ENCODE measurements at regions not wholly inside any gene's neighbourhood (a gene's known extent, or its start where the extent isn't known, plus 50 kb on each side); places are given as distances from the start of the nearest gene placed in this dataset.

DNA sequence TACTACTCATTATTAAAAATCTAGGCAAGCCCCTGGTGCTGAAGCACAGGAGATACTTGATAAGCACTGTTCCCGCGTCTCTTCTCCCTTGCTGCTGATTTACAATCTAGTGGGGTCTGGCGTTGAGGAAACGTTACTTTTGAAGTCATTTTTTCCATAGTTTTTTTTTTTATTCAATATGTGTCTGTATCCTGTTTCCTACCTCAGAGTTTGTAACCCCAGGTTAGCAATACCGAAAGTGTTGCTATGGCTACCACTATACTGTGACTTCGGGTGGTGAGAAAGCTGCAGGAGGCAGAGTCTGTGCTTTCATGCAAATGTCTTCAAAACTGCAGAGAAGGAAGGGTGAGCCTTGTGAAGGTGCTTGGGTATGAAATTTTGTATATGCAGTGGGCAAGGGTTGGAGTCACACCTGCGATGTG, 458.8 kb upstream of the GHITM start:
- Histone ChIP-seq H3K9ac (no peak overlapping the region), H3K36me3 (ENCODE audit: control insufficient read depth, insufficient read depth, low read length) (no peaks in the 10 kb centered on the region), H3K4me3 (ENCODE audit: low read depth, low read length) (no peak overlapping the region), H3K27ac (no peak overlapping the region), H3K4me1 (no peaks in the 10 kb centered on the region), H3K4me2 (ENCODE audit: low read length) (no peak overlapping the region), H3K79me2 (no peaks in the 10 kb centered on the region), H2AFZ (no peak overlapping the region), H3K9me3 (ENCODE audit: control insufficient read depth, low read length) (no peaks in the 10 kb centered on the region), H3K27me3 (ENCODE audit: control insufficient read depth, insufficient read depth, low read length) (no peaks in the 10 kb centered on the region)
- TF ChIP-seq, protein P1, sequence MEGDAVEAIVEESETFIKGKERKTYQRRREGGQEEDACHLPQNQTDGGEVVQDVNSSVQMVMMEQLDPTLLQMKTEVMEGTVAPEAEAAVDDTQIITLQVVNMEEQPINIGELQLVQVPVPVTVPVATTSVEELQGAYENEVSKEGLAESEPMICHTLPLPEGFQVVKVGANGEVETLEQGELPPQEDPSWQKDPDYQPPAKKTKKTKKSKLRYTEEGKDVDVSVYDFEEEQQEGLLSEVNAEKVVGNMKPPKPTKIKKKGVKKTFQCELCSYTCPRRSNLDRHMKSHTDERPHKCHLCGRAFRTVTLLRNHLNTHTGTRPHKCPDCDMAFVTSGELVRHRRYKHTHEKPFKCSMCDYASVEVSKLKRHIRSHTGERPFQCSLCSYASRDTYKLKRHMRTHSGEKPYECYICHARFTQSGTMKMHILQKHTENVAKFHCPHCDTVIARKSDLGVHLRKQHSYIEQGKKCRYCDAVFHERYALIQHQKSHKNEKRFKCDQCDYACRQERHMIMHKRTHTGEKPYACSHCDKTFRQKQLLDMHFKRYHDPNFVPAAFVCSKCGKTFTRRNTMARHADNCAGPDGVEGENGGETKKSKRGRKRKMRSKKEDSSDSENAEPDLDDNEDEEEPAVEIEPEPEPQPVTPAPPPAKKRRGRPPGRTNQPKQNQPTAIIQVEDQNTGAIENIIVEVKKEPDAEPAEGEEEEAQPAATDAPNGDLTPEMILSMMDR (IDR thresholded peaks at IDR 0.05) = no peak

DNA sequence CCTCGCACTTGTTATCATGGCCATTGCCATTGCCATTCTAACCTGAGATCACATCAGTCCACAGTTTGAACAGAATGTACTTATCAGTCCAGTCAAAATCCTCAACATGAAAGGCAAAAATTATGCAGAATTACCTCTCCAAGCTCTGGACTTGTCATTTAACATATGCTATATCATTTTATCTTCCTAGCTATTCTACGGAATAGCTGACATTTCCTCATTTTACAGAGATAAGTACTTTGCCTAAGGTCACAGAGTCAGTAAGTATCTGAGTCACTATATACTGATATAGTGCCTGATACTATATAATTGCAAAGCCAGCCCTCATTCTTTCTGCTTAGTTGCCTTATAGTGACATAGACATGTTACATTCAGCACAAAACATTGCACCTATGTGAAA, 456.9 kb upstream of the GHITM start:
- H3K4me3 ChIP-seq (ENCODE audit: low read depth, low read length) = no peak overlapping the region
- no peaks in the 10 kb centered on the region for H3K27me3 ChIP-seq (ENCODE audit: control insufficient read depth, insufficient read depth, low read length)
- H3K4me2 ChIP-seq (ENCODE audit: low read length) = no peak overlapping the region
- TF ChIP-seq, protein P1 (IDR thresholded peaks at IDR 0.05) = no peak
- H3K36me3 ChIP-seq (ENCODE audit: control insufficient read depth, insufficient read depth, low read length) = no peaks in the 10 kb centered on the region
- no peaks in the 10 kb centered on the region for H3K9me3 ChIP-seq (ENCODE audit: control insufficient read depth, low read length)
- H3K4me1 ChIP-seq = no peaks in the 10 kb centered on the region
- H3K27ac ChIP-seq = no peak overlapping the region
- no peaks in the 10 kb centered on the region for H3K79me2 ChIP-seq
- H2AFZ ChIP-seq = no peak overlapping the region
- H3K9ac ChIP-seq = no peak overlapping the region

DNA sequence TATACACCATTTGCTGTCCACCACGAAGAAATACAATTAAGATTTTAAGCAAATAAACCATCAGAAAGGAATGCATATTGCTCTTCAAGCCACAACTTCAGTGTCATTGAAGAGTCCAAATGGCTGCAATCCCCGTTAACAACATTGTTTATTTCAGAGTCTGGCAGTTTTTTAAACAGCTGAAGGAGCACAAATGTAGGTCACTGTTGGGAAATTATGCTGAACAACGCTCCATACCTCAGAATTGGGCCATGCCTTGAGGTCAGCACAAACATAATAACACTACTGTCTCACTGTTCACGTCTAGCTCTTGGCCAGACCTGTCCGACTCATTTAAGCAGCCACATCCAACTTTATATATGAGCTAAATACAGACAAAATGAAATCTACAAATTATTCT, 453.9 kb upstream of the GHITM start:
- Histone ChIP-seq H3K36me3 (ENCODE audit: control insufficient read depth, insufficient read depth, low read length) (no peaks in the 10 kb centered on the region), H3K9me3 (ENCODE audit: control insufficient read depth, low read length) (no peaks in the 10 kb centered on the region), H3K27me3 (ENCODE audit: control insufficient read depth, insufficient read depth, low read length) (no peaks in the 10 kb centered on the region), H3K27ac (no peak overlapping the region), H3K79me2 (no peaks in the 10 kb centered on the region), H3K4me3 (ENCODE audit: low read depth, low read length) (no peak overlapping the region), H3K4me1 (no peaks in the 10 kb centered on the region), H3K9ac (no peak overlapping the region), H2AFZ (no peak overlapping the region), H3K4me2 (ENCODE audit: low read length) (no peak overlapping the region)
- TF ChIP-seq, protein P1 (IDR thresholded peaks at IDR 0.05) = no peak

GRCh38 chr10:83691791-83692596, 447.3 kb upstream of the GHITM start:
- TF ChIP-seq, protein P1 (IDR thresholded peaks at IDR 0.05) = no peak
- Histone ChIP-seq H3K79me2 (no peaks in the 10 kb centered on the region), H3K9ac (no peak overlapping the region), H3K4me1 (no peaks in the 10 kb centered on the region), H3K27me3 (ENCODE audit: control insufficient read depth, insufficient read depth, low read length) (no peaks in the 10 kb centered on the region), H2AFZ (no peak overlapping the region), H3K4me3 (ENCODE audit: low read depth, low read length) (no peak overlapping the region), H3K36me3 (ENCODE audit: control insufficient read depth, insufficient read depth, low read length) (no peaks in the 10 kb centered on the region), H3K27ac (no peak overlapping the region), H3K4me2 (ENCODE audit: low read length) (no peak overlapping the region), H3K9me3 (ENCODE audit: control insufficient read depth, low read length) (no peaks in the 10 kb centered on the region)

DNA sequence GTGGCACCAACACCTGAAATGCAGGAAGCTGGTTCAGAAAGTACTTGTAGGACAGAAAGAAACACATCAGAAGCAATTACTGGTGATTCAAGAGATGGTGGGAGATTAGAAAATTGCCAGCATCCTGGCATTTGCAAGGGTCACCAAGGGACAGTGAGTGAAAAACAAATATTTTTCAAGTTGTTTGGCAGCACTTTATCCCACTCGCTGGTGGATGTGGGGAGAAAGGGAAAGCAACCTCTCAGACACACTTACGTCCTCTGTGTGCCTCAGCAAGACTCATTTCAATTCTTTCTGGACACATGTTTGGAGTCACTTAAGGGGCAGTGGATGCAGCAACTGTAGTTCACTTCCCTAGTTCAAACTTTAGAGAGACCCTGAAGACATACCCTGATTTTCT, 440.4 kb upstream of the GHITM start:
- Histone ChIP-seq H3K79me2 (no peaks in the 10 kb centered on the region), H3K27ac (no peak overlapping the region), H2AFZ (no peak overlapping the region), H3K4me1 (no peaks in the 10 kb centered on the region), H3K36me3 (ENCODE audit: control insufficient read depth, insufficient read depth, low read length) (no peaks in the 10 kb centered on the region), H3K27me3 (ENCODE audit: control insufficient read depth, insufficient read depth, low read length) (no peaks in the 10 kb centered on the region), H3K4me3 (ENCODE audit: low read depth, low read length) (no peak overlapping the region), H3K9ac (no peak overlapping the region), H3K4me2 (ENCODE audit: low read length) (no peak overlapping the region), H3K9me3 (ENCODE audit: control insufficient read depth, low read length) (no peaks in the 10 kb centered on the region)
- TF ChIP-seq, protein P1 (IDR thresholded peaks at IDR 0.05) = no peak

All from parathyroid adenoma (tissue), 2 donors.